ENCODE measurements at regions not wholly inside any gene's neighbourhood (a gene's known extent, or its start where the extent isn't known, plus 50 kb on each side); places are given as distances from the start of the nearest gene placed in this dataset.
"Not testable (repeated sequence)": the region's sequence is repeated elsewhere in the genome, so short reads cannot be mapped to it uniquely, and the experiment has no call there.

GRCh38 chr2:238523158-238524110, 96.7 kb downstream of the ASB1 start:
- TF ChIP-seq, protein P1, sequence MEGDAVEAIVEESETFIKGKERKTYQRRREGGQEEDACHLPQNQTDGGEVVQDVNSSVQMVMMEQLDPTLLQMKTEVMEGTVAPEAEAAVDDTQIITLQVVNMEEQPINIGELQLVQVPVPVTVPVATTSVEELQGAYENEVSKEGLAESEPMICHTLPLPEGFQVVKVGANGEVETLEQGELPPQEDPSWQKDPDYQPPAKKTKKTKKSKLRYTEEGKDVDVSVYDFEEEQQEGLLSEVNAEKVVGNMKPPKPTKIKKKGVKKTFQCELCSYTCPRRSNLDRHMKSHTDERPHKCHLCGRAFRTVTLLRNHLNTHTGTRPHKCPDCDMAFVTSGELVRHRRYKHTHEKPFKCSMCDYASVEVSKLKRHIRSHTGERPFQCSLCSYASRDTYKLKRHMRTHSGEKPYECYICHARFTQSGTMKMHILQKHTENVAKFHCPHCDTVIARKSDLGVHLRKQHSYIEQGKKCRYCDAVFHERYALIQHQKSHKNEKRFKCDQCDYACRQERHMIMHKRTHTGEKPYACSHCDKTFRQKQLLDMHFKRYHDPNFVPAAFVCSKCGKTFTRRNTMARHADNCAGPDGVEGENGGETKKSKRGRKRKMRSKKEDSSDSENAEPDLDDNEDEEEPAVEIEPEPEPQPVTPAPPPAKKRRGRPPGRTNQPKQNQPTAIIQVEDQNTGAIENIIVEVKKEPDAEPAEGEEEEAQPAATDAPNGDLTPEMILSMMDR (IDR thresholded peaks at IDR 0.05; ENCODE audit: unreplicated experiment in 3 of 3) = peak; percentile 41 to 50 (median 45)
- peaks cover 3% of the 10 kb centered on the region for H3K9me3 Mint-ChIP-seq
- no peak overlapping the region for H3K27ac Mint-ChIP-seq
- H3K36me3 Mint-ChIP-seq (ENCODE audit: low read depth) = peaks cover 4% of the 10 kb centered on the region
- H3K4me3 Mint-ChIP-seq = peak overlapping the region in 1 of 3 experiments; percentile 52
- peaks cover 26% of the 10 kb centered on the region for H3K4me1 Mint-ChIP-seq
- peaks cover 22% of the 10 kb centered on the region for H3K27me3 Mint-ChIP-seq (ENCODE audit: low read depth)

DNA sequence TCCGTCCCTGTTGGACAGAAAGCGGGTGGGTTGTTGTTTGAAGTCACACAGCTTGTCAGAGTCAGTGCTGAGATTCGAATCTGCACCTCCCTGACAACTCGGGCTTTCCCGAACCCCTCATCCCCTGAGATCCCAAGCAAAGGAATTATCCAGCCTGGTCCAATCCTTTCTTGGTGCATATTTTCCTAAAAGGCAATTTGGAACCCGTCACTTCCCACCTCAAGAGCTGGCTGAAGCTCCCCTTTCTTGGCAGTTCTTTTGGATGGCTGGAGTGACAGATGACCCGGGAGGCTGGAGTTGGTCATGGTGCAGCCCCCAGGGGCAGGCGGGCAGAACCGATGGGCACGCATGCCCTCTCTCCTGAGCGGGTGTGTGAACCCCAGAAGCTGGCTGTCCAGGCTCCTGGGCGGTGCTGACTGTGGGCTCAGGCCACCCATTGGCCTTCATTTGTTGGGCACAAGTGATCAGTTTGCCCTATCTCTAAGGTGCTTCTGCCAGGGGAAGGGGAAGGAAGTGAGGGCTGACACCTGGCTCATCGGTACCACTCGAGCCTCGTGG, 97.8 kb downstream of the ASB1 start:
- Mint-ChIP-seq H3K27me3 (ENCODE audit: low read depth) (peaks cover 27% of the 10 kb centered on the region), H3K9me3 (peaks cover 2% of the 10 kb centered on the region), H3K4me3 (no peak overlapping the region), H3K4me1 (peaks cover 26% of the 10 kb centered on the region), H3K27ac (no peak overlapping the region), H3K36me3 (ENCODE audit: low read depth) (peaks cover 5% of the 10 kb centered on the region)
- TF ChIP-seq, protein P1 (IDR thresholded peaks at IDR 0.05; ENCODE audit: unreplicated experiment in 3 of 3) = no peak

DNA sequence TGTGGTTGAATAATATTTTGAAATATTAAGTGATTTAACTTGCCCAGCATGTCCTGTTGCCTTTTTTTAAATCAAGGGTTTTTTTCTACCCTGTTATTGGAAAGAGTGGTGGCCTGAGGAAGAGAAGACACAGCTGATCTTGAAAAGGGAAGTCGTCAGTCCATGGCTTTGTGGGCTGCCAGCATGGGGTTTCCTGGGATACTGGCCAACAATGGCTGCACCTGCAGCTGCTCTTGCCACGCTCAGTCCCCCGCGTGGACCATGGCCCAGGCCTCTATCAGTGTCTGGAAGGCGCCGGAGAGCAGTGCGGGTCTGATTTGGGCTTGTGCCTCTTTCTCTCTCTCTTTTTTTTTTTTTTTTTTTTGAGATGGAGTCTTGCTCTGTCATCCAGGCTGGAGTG, 99.3 kb downstream of the ASB1 start:
- peaks cover 12% of the 10 kb centered on the region for H3K36me3 Mint-ChIP-seq (ENCODE audit: low read depth)
- H3K9me3 Mint-ChIP-seq = peaks cover 12% of the 10 kb centered on the region
- no peak overlapping the region for H3K4me3 Mint-ChIP-seq
- peaks cover 26% of the 10 kb centered on the region for H3K4me1 Mint-ChIP-seq
- TF ChIP-seq, protein P1 (IDR thresholded peaks at IDR 0.05; ENCODE audit: unreplicated experiment in 3 of 3) = no peak
- no peak overlapping the region for H3K27ac Mint-ChIP-seq
- H3K27me3 Mint-ChIP-seq (ENCODE audit: low read depth) = peaks cover 40% of the 10 kb centered on the region

- TF ChIP-seq, protein P1 (IDR thresholded peaks at IDR 0.05; ENCODE audit: unreplicated experiment in 3 of 3) = no peak
- no peak overlapping the region for H3K27ac Mint-ChIP-seq
- peaks cover 27% of the 10 kb centered on the region for H3K9me3 Mint-ChIP-seq
- no peak overlapping the region for H3K4me3 Mint-ChIP-seq
- H3K27me3 Mint-ChIP-seq (ENCODE audit: low read depth) = peaks cover 38% of the 10 kb centered on the region
- H3K4me1 Mint-ChIP-seq = peaks cover 23% of the 10 kb centered on the region
- H3K36me3 Mint-ChIP-seq (ENCODE audit: low read depth) = peaks cover 28% of the 10 kb centered on the region
Measured at GRCh38 chr2:238527565-238527964, 100.8 kb downstream of the ASB1 start.

- TF ChIP-seq, protein P1 (IDR thresholded peaks at IDR 0.05; ENCODE audit: unreplicated experiment in 3 of 3) = no peak
- Mint-ChIP-seq H3K4me1 (peaks cover 12% of the 10 kb centered on the region), H3K9me3 (peaks cover 30% of the 10 kb centered on the region)
Measured at GRCh38 chr2:238528953-238529781, 102.4 kb downstream of the ASB1 start.

DNA sequence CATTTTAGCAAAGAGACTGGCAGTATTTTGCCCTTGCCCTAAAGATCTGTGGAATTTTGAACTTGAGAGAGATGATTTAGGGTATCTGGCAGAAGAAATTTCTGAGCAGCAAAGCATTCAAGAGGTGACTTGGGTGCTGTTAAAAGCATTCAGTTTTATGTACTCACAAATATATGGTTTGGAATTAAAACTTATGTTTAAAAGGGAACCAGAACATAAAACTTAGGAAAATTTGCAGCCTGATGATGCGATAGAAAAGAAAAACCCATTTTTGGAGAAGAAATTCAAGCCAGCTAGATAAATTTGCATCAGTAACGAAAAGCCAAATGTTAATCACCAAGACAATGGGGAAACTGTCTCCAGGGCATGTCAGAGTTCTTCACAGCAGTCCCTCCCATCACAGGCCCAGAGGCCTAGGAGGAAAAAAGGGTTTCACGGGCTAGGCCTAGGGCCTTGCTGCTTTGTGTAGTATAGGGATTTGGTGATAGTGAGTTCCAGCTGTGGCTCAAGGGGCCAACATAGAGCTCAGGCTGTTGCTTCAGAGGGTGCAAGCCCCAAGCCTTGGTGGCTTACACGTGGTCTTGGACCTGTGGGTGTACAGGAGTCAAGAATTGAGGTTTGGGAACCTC, 104.4 kb downstream of the ASB1 start:
- Mint-ChIP-seq H3K36me3 (ENCODE audit: low read depth) (peaks cover 28% of the 10 kb centered on the region), H3K27me3 (ENCODE audit: low read depth) (peaks cover 24% of the 10 kb centered on the region), H3K9me3 (peaks cover 35% of the 10 kb centered on the region)
- H3K4me1 Mint-ChIP-seq, H3K4me3 Mint-ChIP-seq, H3K27ac Mint-ChIP-seq: not testable (repeated sequence)

More at GRCh38 chr2:238528953-238529781, 102.4 kb downstream of the ASB1 start:
- Mint-ChIP-seq H3K27me3 (ENCODE audit: low read depth) (peaks cover 31% of the 10 kb centered on the region), H3K36me3 (ENCODE audit: low read depth) (peaks cover 28% of the 10 kb centered on the region), H3K4me3 (no peak overlapping the region), H3K27ac (peak overlapping the region in 2 of 3 experiments; percentile 17 to 65)

- not testable (repeated sequence) for H3K4me3 Mint-ChIP-seq, H3K27ac Mint-ChIP-seq
Measured at GRCh38 chr2:238543732-238544131, 117.0 kb downstream of the ASB1 start.

More at GRCh38 chr2:238543732-238544131, 117.0 kb downstream of the ASB1 start:
- peaks cover 58% of the 10 kb centered on the region for H3K9me3 Mint-ChIP-seq
- not testable (repeated sequence) for H3K36me3 Mint-ChIP-seq (ENCODE audit: low read depth); H3K27me3 Mint-ChIP-seq (ENCODE audit: low read depth); H3K4me1 Mint-ChIP-seq
